CD4-positive, alpha-beta T cell treated with Interleukin-15 for 4 hours (primary cell): ENCODE measurements at regions not wholly inside any gene's neighbourhood (a gene's known extent, or its start where the extent isn't known, plus 50 kb on each side); places are given as distances from the start of the nearest gene placed in this dataset.
A peak's percentile ranks its signal among the peaks of the same experiment; 100 is the strongest.

Source experiments
- DNase-seq: peaks from one replicate; pipeline ENCODE4 v3.0.0-alpha.2; 2020; ENCODE audit warnings: low spot score

GRCh38 chr9:135340726-135341475, 138.7 kb upstream of the PPP1R26 start:
- DNase-seq, result no peak

GRCh38 chr9:135341612-135342169, 137.9 kb upstream of the PPP1R26 start:
- no peak for DNase-seq

GRCh38 chr9:135342206-135343130, 137.1 kb upstream of the PPP1R26 start:
- DNase-seq, result no peak

- DNase-seq, result no peak
Observed at GRCh38 chr9:135343136-135343535, 136.4 kb upstream of the PPP1R26 start.

GRCh38 chr9:135343837-135344522, 135.6 kb upstream of the PPP1R26 start:
- peak; percentile 18 for DNase-seq

GRCh38 chr9:135344523-135344901, 135.1 kb upstream of the PPP1R26 start:
- DNase-seq, result no peak

GRCh38 chr9:135344915-135345500, 134.6 kb upstream of the PPP1R26 start:
- no peak for DNase-seq

- DNase-seq, result no peak
Observed at GRCh38 chr9:135345775-135346433, 133.7 kb upstream of the PPP1R26 start.

GRCh38 chr9:135346438-135347050, 133.0 kb upstream of the PPP1R26 start:
- no peak for DNase-seq

GRCh38 chr9:135347461-135347860, 132.1 kb upstream of the PPP1R26 start:
- DNase-seq, result no peak

- no peak for DNase-seq
Observed at GRCh38 chr9:135348076-135348787, 131.3 kb upstream of the PPP1R26 start.

- no peak for DNase-seq
Observed at GRCh38 chr9:135348788-135349150, 130.8 kb upstream of the PPP1R26 start.

GRCh38 chr9:135349212-135350002, 130.2 kb upstream of the PPP1R26 start:
- no peak for DNase-seq

GRCh38 chr9:135350003-135350315, 129.6 kb upstream of the PPP1R26 start:
- DNase-seq, result no peak

- DNase-seq, result no peak
Observed at GRCh38 chr9:135353935-135354334, 125.6 kb upstream of the PPP1R26 start.

GRCh38 chr9:135355521-135356011, 124.0 kb upstream of the PPP1R26 start:
- no peak for DNase-seq

- DNase-seq, result no peak
Observed at GRCh38 chr9:135356021-135356420, 123.6 kb upstream of the PPP1R26 start.

- DNase-seq, result no peak
Observed at GRCh38 chr9:135356796-135357195, 122.8 kb upstream of the PPP1R26 start.

- DNase-seq, result no peak
Observed at GRCh38 chr9:135357863-135358551, 121.6 kb upstream of the PPP1R26 start.
